H9 (cell line): ENCODE measurements at regions not wholly inside any gene's neighbourhood (a gene's known extent, or its start where the extent isn't known, plus 50 kb on each side); places are given as distances from the start of the nearest gene placed in this dataset.

Source experiments
- DNase-seq: peaks from one replicate; pipeline ENCODE4 v3.0.0-alpha.2; 2017
- H2AFZ ChIP-seq: one replicate; pipeline ENCODE4 v1.6.1; 2013; ENCODE audit warnings: mild to moderate bottlenecking, low read length, control low read depth, moderate library complexity
- H2AK5ac ChIP-seq: 2 replicates; pipeline ENCODE4 v1.6.1; 2013; ENCODE audit warnings: low read length, control low read depth, mixed read lengths; ENCODE audit not compliant: insufficient read length
- H2BK120ac ChIP-seq: one replicate; pipeline ENCODE4 v1.6.1; 2013; ENCODE audit warnings: low read depth, mild to moderate bottlenecking, low read length, control low read depth, inconsistent platforms; ENCODE audit not compliant: poor library complexity, severe bottlenecking
- H2BK12ac ChIP-seq: 2 replicates; pipeline ENCODE4 v1.6.1; 2013; ENCODE audit warnings: low read length, control low read depth, mixed read lengths, low read depth; ENCODE audit not compliant: insufficient read length
- H2BK15ac ChIP-seq: 2 replicates; pipeline ENCODE4 v1.6.1; 2013; ENCODE audit warnings: low read depth, low read length, control low read depth
- H2BK20ac ChIP-seq: one replicate; pipeline ENCODE4 v1.6.1; 2013; ENCODE audit warnings: low read depth, mild to moderate bottlenecking, low read length, control low read depth, inconsistent platforms; ENCODE audit not compliant: poor library complexity, severe bottlenecking
- H2BK5ac ChIP-seq: 2 replicates; pipeline ENCODE4 v1.6.1; 2013; ENCODE audit warnings: low read length, control low read depth, mixed read lengths; ENCODE audit not compliant: insufficient read length
- H3K14ac ChIP-seq: 2 replicates; pipeline ENCODE4 v1.6.1; 2013; ENCODE audit warnings: low read length, control low read depth; ENCODE audit not compliant: insufficient read depth
- H3K18ac ChIP-seq: 2 replicates; pipeline ENCODE4 v1.6.1; 2013; ENCODE audit warnings: low read depth, mild to moderate bottlenecking, mixed read lengths, low read length, control low read depth; ENCODE audit not compliant: insufficient read length
- H3K23ac ChIP-seq: 2 replicates; pipeline ENCODE4 v1.6.1; 2013; ENCODE audit warnings: low read length, control low read depth, mixed read lengths, low read depth; ENCODE audit not compliant: insufficient read length
- H3K23me2 ChIP-seq: 2 replicates; pipeline ENCODE4 v1.6.1; 2013; ENCODE audit warnings: low read depth, mild to moderate bottlenecking, mixed read lengths, low read length, control low read depth; ENCODE audit not compliant: insufficient read length, poor library complexity, severe bottlenecking
- H3K27ac ChIP-seq: 2 replicates; pipeline ENCODE4 v1.5.1; 2013; ENCODE audit warnings: low read length, control low read depth, mixed read lengths, low read depth; ENCODE audit not compliant: insufficient read length
- H3K27me3 ChIP-seq: 2 replicates; pipeline ENCODE4 v1.6.1; 2013; ENCODE audit warnings: low read length, control low read depth, inconsistent platforms; ENCODE audit not compliant: insufficient read depth
- H3K4ac ChIP-seq: 2 replicates; pipeline ENCODE4 v1.6.1; 2013; ENCODE audit warnings: low read depth, mild to moderate bottlenecking, control low read depth, inconsistent platforms, low read length, moderate library complexity
- H3K4me1 ChIP-seq: 2 replicates; pipeline ENCODE4 v1.6.1; 2013; ENCODE audit warnings: low read length, control low read depth, inconsistent platforms; ENCODE audit not compliant: insufficient read depth
- H3K4me2 ChIP-seq: 2 replicates; pipeline ENCODE4 v1.6.1; 2013; ENCODE audit warnings: low read length, control low read depth, mixed read lengths; ENCODE audit not compliant: insufficient read length, insufficient read depth
- H3K56ac ChIP-seq: 2 replicates; pipeline ENCODE4 v1.6.1; 2013; ENCODE audit warnings: low read depth, mild to moderate bottlenecking, mixed read lengths, low read length, control low read depth; ENCODE audit not compliant: insufficient read length
- H3K79me1 ChIP-seq: 2 replicates; pipeline ENCODE4 v1.6.1; 2013; ENCODE audit warnings: low read depth, mild to moderate bottlenecking, moderate library complexity, low read length, control low read depth, inconsistent platforms; ENCODE audit not compliant: insufficient read depth, poor library complexity, severe bottlenecking
- H3K79me2 ChIP-seq: 2 replicates; pipeline ENCODE4 v1.6.1; 2013; ENCODE audit warnings: low read length, control low read depth, inconsistent platforms; ENCODE audit not compliant: insufficient read depth
- H3K9ac ChIP-seq: 2 replicates; pipeline ENCODE4 v1.6.1; 2013; ENCODE audit warnings: low read length, control low read depth, mixed read lengths; ENCODE audit not compliant: insufficient read length; ENCODE audit errors: extremely low read depth
- H3K9me3 ChIP-seq: one replicate; pipeline ENCODE4 v1.6.1; 2013; ENCODE audit warnings: low read depth, low read length, inconsistent platforms; ENCODE audit not compliant: control insufficient read depth
- H3T11ph ChIP-seq: one replicate; pipeline ENCODE4 v1.6.1; 2013; ENCODE audit warnings: mild to moderate bottlenecking, low read length, control low read depth, inconsistent platforms
- H4K20me1 ChIP-seq: one replicate; pipeline ENCODE4 v1.6.1; 2013; ENCODE audit not compliant: control insufficient read depth, insufficient read length, insufficient read depth
- H4K5ac ChIP-seq: 2 replicates; pipeline ENCODE4 v1.6.1; 2013; ENCODE audit warnings: low read depth, mild to moderate bottlenecking, mixed read lengths, low read length, control low read depth; ENCODE audit not compliant: insufficient read length
- H4K8ac ChIP-seq: replicated peaks from 2 replicates; pipeline ENCODE4 v1.6.1; 2013; ENCODE audit warnings: low read length, control low read depth, mixed read lengths, low read depth; ENCODE audit not compliant: insufficient read length
- H4K91ac ChIP-seq: 2 replicates; pipeline ENCODE4 v1.6.1; 2013; ENCODE audit warnings: low read depth, mild to moderate bottlenecking, moderate library complexity, mixed read lengths, low read length, control low read depth; ENCODE audit not compliant: insufficient read length
- H3K27ac Mint-ChIP-seq, 3 experiments: 2 replicates in 2 of 3; 3 replicates in 1 of 3; pipeline ENCODE4 v1.8.0; 2020 to 2021; ENCODE audit warnings: mixed read lengths in 3 of 3, mild to moderate bottlenecking in 1 of 3, moderate library complexity in 1 of 3
- H3K27me3 Mint-ChIP-seq: 2 replicates; pipeline ENCODE4 v1.8.0; 2021; ENCODE audit warnings: low read depth, mild to moderate bottlenecking, moderate library complexity, mixed read lengths
- H3K36me3 Mint-ChIP-seq, 3 experiments: 2 replicates in 2 of 3; 3 replicates in 1 of 3; pipeline ENCODE4 v1.8.0; 2020 to 2021; ENCODE audit warnings: low read depth in 3 of 3, mixed read lengths in 3 of 3; ENCODE audit not compliant: insufficient read depth in 1 of 3
- H3K4me1 Mint-ChIP-seq, 2 experiments: 2 replicates each; pipeline ENCODE4 v1.8.0; 2020; ENCODE audit warnings: mixed read lengths in 2 of 2
- H3K4me3 Mint-ChIP-seq, 2 experiments: 2 replicates in 1 of 2; 3 replicates in 1 of 2; pipeline ENCODE4 v1.8.0; 2020 to 2021; ENCODE audit warnings: mild to moderate bottlenecking in 2 of 2, mixed read lengths in 2 of 2, moderate library complexity in 1 of 2
- H3K9me3 Mint-ChIP-seq, 2 experiments: 2 replicates in 1 of 2; 3 replicates in 1 of 2; pipeline ENCODE4 v1.8.0; 2020; ENCODE audit warnings: mild to moderate bottlenecking in 2 of 2, mixed read lengths in 2 of 2, moderate library complexity in 1 of 2
- CTCF ChIP-seq: fragments of 200-600 bp; sonication (generic); conservative IDR thresholded peaks from 3 replicates; pipeline ENCODE4 v1.8.0; 2021; ENCODE audit warnings: antibody characterized with exemption, mild to moderate bottlenecking
- WGBS: extraction: QIAGEN DNeasy Blood & Tissue Kit; methylation state at CpG from one replicate; pipeline ENCODE4 v1.1.7; 2013; ENCODE audit warnings: missing lambda C conversion rate, low lambda C conversion rate, mixed read lengths; ENCODE audit not compliant: insufficient read length; ENCODE audit errors: extremely low coverage; 5-methylcytosine and 5-hydroxymethylcytosine counted together

- Mint-ChIP-seq H3K4me3 (no peak overlapping the region), H3K27me3 (no peaks in the 10 kb centered on the region), H3K27ac (no peak overlapping the region), H3K4me1 (no peaks in the 10 kb centered on the region), H3K36me3 (no peaks in the 10 kb centered on the region), H3K9me3 (no peaks in the 10 kb centered on the region)
- H3K9ac ChIP-seq: no peak overlapping the region
- no peak overlapping the region for H2AFZ ChIP-seq
- H3K9me3 ChIP-seq: no peaks in the 10 kb centered on the region
- H3K14ac ChIP-seq: no peak overlapping the region
- H3K23me2 ChIP-seq: no peaks in the 10 kb centered on the region
- no peak overlapping the region for H3K56ac ChIP-seq
- H2BK5ac ChIP-seq: no peak overlapping the region
- H3K4me2 ChIP-seq: no peak overlapping the region
- no peak overlapping the region for H4K8ac ChIP-seq
- no peaks in the 10 kb centered on the region for H3K4me1 ChIP-seq
- H4K20me1 ChIP-seq: no peaks in the 10 kb centered on the region
- H3K27me3 ChIP-seq: no peaks in the 10 kb centered on the region
- no peak overlapping the region for H2BK12ac ChIP-seq
- no peak overlapping the region for H2AK5ac ChIP-seq
- no peak overlapping the region for H4K91ac ChIP-seq
- TF ChIP-seq CTCF: no peak
- no peak overlapping the region for H3T11ph ChIP-seq
- WGBS: no CpG with 5 or more reads among the region's 4 CpGs
- H2BK20ac ChIP-seq: no peak overlapping the region
- H3K79me1 ChIP-seq: no peaks in the 10 kb centered on the region
- H2BK15ac ChIP-seq: no peak overlapping the region
- H3K4ac ChIP-seq: no peak overlapping the region
- H4K5ac ChIP-seq: no peak overlapping the region
- no peaks in the 10 kb centered on the region for H3K79me2 ChIP-seq
- H2BK120ac ChIP-seq: no peak overlapping the region
- no peak overlapping the region for H3K27ac ChIP-seq
- no peak for DNase-seq
- H3K18ac ChIP-seq: no peak overlapping the region
- H3K23ac ChIP-seq: no peak overlapping the region
Measured at GRCh38 chr3:132124651-132125284, 90.0 kb upstream of the CPNE4 start.
